ENCODE measurements at regions not wholly inside any gene's neighbourhood (a gene's known extent, or its start where the extent isn't known, plus 50 kb on each side); places are given as distances from the start of the nearest gene placed in this dataset.

- no peak for TF ChIP-seq YY1 (IDR thresholded peaks at IDR 0.05; ENCODE audit: low read depth, low read length)
- no peak for TF ChIP-seq ZNF687 (IDR thresholded peaks at IDR 0.05)
- TF ChIP-seq EZH2 (IDR thresholded peaks at IDR 0.05; ENCODE audit: borderline replicate concordance, control insufficient read depth, low read depth, low read length): no peak
- no peak for TF ChIP-seq SUZ12 (IDR thresholded peaks at IDR 0.05; ENCODE audit: unreplicated experiment)
- no peak for TF ChIP-seq CHD2 (IDR thresholded peaks at IDR 0.05; ENCODE audit: borderline replicate concordance, low read depth, low read length)
Observed at GRCh38 chr18:22001912-22002487, 167.4 kb upstream of the GATA6 start.
